HG02852 (cell line): ENCODE measurements at regions not wholly inside any gene's neighbourhood (a gene's known extent, or its start where the extent isn't known, plus 50 kb on each side); places are given as distances from the start of the nearest gene placed in this dataset.
"Not testable (repeated sequence)": the region's sequence is repeated elsewhere in the genome, so short reads cannot be mapped to it uniquely, and the experiment has no call there.

Experiments
- ATAC-seq: cut with Tn5 transposase; IDR thresholded peaks from one replicate; pipeline ENCODE4 v1.9.1; 2021; ENCODE audit warnings: mild to moderate bottlenecking, moderate library complexity; ENCODE audit not compliant: unreplicated experiment

DNA sequence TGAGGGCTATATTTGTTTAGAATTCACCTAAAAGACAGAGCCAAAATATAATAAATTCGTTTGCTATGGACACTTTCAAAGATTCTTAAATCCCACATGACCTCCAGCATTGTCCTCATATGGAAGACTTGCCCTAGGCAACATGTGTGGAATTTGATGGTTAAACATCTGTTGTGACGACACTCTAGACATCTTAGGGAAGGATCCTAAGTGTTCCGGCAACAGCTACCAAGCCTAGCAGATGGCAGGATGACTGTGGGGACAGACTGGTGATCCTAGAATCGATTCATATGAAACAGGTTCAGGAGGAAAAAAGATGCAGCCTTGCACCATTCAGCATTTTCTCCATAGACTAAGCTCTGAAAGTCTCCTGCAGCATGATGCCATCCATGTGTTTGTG, 77.6 kb upstream of the BACH2 start:
- ATAC-seq: no peak

DNA sequence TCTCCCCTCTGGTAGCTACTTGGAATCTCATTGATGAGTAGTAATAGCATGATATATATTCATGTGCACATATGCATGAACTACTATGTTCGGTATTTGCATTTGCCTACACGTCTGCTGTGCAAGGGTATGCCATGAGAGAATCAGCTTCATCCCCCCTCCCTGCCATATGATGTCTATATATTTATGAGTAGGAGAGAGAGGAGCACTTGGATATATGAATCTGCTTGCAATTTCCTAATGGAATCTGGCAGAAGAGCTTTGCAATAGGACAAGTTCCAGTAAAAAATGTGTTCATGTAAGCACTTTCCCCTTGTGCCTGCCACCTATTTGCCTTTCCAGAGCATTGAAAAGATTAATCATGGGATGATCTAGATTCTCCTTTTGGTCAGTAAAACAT, 76.2 kb upstream of the BACH2 start:
- no peak for ATAC-seq

DNA sequence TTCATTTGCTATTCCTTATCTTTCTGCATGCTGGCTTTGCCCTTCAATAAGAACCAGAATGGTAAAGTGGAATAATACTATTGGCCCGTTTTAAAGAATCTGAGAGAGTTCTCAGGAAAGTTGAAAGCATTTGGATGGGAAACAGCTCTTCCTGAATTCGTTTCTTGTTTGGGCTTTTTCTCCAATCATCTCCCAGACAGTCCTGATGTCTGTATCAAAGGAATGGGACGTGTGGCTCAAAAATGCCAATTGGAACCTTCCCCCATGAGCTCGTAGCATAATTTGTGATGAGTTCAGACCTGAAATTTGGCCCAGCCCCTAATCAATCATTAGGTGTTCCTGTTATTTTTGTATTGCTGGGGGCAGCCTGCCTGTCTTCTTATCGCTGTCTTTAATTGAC, 75.8 kb upstream of the BACH2 start:
- no peak for ATAC-seq

DNA sequence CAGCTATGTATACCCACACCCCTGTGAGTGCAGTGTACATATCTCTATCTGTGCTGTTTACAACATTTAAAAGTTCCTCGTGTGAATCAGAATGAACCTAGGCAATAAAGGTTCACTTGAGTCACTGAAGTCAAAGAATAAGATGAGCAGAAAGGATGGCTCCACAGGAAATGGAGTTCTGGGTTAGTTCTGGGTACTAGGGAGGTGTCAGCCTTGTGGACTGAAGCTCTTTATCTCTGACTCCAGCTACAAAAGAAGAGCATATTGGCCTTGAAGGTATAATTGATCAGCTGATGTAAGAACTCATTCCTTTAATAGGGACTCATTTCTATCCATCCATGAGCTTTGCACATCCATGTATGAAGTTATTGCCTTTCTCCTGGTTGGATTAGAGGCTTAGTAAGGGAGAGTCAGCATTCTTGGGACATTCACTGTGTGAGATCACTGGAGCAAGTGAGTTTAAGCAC, 73.9 kb upstream of the BACH2 start:
- ATAC-seq: no peak

DNA sequence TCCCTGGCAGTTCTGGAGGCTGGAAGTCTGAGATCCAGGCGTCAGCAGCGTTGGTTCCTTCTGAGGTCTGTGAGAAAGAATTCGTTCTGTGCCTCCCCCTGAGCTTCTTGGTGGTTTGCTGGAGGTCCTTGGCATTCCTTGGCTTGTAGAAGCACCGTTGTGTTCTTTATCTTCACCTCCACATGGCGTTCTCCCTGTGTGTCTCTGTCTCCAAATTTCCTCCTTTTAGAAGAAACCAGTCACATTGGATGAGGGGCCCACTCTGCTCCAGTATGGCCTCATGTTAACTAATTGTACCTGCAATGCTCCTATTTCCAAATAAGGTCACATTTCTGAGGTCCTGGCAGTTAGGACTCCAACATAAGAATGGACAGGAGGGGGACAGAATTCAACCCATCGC, 73.0 kb upstream of the BACH2 start:
- ATAC-seq: no peak

DNA sequence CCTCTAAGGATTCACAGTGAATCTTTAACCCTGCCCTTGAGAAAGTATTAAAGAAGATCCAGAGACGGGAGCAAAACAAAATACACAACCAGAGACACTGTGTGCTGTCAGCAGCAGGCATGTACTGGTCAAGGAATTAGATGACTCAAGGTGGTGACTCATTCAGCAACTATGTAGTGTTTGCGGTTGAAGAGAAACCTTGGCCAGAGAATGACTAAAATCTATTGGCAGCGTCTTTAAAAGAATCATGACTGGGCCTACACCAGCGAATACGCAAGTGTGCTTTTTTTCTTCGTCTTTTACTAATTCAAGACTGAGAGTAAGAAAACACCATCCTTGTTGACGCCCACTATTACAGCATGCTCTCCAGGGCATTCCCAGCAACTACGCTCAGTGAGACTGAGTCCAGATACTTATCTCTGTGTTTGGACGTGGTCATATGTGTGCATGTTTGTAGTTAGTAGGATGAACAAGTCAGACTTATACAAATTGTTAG, 72.4 kb upstream of the BACH2 start:
- ATAC-seq: peak; percentile 100

DNA sequence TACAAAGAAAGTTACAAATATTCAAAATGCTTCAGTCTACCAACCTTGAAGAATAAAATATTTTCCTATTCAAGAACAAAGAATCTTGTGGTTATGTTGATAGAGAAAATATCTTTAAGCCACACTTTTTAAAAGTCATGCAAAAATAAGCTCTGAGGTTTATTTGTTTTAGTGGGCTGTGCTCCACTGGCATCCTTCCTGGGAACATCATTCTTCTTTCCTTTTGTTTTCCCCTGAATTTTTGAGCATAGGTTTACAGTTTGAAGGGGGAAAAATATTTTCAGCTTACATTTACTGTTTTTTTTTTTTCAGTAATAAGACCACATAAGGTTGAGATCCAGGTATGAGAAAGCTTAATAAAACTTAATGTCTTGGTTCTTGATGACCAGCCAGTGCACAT, 72.0 kb upstream of the BACH2 start:
- no peak for ATAC-seq

DNA sequence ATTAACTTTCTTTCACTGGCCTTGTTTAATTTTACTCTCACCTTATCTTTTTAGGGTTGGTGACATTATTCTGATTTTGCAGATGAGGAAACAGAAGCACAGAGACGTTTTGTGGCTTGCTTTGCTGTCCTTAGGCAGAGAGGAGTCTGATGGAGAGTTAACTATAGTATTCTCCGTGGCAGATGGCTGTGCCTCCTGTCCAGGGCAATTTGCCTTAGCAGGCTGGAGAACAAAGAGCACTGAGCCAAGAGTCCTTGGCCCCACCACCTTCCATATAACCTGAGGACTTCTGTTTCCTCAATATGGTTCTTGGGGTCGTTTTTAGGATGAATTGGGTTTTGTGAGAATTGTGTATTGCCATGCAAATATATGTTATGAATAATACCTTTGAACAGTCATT, 71.4 kb upstream of the BACH2 start:
- no peak for ATAC-seq

DNA sequence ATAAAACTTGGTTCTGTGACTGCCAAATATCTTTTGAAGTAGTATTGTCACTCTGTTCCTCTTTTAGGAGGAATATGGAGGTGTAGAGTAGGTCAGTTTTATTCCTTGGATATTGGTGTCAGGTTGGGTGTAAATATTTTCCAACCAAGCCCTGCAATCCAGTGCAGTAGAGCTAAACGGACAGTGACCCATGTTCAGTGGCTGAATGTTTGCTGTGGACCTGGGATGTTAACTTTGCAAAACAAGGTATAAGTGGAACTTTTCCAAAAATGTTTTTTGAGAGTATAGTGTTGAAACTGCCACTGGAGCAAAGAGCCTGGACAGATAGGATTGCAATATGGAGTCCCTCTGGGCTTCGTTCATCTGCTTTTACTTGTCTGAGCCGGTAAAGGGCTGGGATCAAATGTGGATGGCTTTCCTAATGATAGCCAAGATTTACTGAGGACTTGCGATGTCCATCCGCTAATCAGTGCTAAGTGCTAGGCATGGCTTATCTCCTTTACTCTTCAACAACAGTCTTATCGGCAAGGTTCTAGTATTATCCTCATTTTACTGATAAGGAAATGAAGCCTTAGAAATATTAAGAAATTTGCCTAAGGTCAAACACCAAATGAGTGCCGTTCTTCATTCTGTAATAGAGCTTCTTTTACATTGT, 69.0 kb upstream of the BACH2 start:
- no peak for ATAC-seq

DNA sequence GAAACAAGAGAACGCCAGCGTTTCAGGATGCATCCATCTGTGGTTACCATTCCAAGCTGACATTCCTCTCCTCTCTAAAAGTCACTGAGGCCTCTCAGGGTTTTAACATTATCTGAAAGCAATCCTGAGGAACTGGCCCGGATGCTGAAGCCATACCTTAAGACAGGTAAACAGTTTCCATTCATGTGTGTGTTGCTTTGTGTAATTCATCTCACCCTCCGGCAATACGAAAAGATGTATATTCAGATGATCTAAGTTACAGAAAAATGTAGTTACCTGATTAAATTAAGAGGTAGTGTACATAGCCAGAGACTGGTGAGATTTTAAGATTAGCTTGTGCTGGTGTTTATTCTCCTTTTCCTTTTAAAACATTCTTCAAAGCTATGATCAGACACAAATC, 68.4 kb upstream of the BACH2 start:
- no peak for ATAC-seq

DNA sequence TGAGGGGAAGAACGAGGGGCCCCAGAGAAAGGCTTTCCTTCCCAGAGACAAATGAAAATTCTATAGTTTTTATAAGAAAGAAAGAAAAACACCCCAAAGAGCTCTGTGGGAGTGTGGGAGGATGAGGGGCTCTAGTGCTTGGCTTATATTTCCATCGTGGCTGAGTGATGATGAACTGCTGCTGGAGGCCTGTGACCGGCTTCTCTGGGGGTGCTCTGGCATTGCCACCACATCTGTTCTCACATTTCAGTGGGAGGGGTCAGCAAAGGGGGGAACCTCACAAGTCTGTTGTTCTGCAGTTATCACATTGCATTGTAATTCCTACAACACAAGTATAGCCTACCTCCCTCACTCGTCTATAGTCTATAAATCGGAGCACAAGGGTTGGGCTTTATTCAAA, 67.6 kb upstream of the BACH2 start:
- no peak for ATAC-seq

DNA sequence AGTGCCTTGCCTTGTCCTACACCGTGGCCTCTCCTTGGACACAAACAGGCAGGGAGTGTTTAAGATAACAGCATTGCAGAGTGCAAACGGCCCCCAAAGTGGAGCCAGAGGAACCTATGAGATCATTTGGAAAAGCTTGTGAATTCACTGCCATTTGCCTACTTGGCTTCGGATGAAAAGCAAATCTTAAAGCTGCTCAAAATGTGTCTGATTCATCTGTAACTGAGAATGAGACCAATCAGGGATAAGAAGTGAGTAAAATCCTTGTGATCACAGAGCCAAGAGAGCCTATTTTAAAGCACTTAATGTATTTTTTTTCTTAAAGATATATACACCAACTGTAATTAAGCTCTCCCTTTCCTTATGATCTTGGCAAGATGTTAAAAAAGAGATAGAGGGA, 65.7 kb upstream of the BACH2 start:
- no peak for ATAC-seq

DNA sequence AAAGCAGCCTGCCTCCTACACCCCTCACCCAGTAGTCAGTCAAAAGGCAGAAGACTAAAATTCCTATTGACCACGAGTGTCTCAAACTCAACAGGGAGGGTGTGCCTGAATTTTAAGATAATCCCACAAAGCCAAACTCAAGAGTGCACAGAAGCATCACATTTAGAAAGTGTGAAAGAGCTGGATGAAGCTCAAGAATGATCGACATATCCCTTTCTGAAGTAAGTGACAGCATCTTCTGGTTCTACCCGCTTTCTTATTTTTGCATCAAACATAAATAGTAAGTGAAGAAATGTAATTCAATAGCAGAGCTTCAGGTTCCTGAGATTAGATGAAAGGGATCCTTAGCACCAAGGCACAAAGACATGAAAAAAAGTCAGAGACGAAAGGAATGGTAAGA, 64.5 kb upstream of the BACH2 start:
- ATAC-seq: no peak

DNA sequence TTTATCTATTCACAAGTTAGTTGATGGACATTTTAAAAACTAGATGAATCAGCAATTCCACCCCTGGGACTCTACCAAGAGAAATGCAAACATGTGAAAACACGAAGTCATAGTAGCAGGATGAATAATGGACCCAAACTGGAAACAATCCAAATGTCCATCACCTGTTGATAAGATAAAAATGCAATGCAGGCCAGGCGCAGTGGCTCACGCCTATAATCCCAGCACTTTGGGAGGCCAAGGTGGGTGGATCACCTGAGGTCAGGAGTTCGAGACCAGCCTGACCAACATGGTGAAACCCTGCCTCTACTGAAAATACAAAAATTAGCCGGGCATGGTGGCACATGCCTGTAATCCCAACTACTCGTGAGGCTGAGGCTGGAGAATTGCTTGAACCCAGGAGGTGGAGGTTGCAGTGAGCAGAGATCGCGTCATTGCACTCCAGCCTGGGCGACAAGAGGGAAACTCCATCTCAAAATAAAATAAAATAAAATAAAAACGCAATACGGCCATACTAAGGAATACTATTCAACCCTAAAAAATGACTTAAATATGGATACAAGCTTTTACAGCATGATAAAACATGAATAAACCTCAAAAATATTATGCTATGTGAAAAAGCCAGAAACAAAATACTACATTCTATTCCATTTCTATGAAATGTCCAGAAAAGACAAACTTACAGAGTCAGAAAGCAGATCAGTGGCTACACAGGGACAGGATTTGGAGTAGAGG, 61.6 kb upstream of the BACH2 start:
- not testable (repeated sequence) for ATAC-seq

DNA sequence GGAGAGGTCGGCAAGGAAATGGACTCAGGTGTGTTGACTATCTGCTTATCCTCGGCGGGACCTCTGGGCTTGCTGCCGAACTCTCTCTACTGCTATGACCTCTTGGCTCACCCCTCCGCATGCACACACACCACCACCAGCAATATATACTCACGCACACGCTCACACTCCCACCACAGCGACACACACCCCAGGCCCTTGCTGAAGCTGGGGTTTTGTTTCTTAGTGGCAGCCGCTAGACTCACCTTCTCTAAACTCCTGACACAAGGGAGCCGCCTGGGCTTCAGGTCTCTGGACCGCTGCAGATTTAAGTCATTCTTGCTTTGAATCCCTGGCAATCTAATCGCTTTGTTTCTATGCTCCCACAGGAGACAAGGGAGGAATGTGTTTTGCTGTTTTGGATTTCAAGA, 59.4 kb upstream of the BACH2 start:
- no peak for ATAC-seq

DNA sequence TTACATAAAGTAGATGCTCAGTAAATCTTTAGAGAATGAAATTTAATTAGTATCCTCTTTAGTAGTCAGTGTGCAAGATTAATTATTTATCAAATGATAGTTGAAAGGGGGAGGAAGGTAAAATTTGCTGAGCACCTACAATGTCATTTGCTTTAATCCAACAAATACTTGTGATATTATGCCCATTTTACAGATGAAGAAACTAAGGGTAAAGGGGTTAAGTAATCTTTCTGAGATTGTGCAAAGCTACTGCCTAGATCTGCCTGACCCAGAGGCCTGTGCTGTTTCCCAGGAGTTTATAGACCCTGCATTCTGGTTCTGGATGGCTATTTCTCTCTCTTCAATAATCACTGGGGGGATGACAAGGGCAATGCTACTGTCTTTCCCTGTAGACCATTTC, 58.3 kb upstream of the BACH2 start:
- ATAC-seq: no peak

DNA sequence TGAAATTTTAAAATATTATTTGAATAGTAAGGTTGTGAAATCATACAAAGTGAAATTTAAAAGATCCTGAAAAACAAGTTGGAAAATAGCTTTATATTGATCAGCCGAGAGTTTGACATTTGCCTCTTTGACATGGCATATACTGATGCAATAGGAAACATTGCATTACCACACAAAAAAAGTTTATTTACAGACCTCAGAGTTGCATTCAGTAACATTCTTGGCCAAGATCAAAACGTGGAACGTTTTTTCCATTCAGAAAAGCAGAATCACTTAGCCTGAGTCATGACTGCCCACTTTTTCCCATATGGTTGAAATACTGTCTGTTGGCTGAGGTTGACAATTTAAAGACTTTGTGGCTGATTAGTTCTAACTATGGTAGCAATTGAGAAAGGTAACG, 55.1 kb upstream of the BACH2 start:
- no peak for ATAC-seq

DNA sequence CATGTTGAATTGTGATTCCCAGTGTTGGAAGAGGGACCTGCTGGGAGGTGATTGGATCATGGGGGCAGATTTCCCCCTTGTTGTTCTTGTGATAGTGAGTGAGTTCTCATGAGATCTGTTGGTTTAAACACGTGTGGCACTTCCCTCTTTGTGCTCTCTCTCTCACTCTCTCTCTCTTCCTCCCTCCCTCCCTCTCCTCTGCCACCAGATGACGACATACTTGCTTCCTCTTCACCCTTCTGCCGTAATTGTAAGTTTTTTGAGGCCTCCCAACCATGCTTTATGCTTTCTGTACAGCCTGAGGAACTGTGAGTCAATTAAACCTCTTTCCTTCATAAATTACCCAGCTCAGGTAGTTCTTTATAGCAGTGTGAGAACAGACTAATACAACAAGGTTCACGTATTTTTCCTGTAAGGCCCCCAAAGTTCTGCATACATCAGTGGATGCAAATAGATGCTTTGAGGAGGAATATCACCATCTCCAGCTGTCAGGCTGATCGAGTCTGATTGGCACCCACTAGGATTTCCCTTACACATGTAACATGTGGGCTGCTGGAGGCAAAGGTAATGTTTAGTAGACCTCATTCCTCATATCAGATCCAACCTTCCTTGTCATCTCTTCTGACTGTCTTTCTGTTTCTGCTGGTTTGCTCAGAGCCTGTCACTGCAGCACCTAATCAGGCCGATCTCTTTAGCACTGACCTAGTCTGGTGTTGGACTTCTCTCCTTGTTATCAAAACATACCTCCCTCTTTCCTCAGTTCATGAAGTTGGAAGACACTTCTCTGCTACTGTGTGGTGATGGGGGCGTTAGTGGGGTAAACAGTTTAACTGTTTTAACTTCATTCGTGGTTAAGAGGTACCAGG, 54.3 kb upstream of the BACH2 start:
- ATAC-seq: no peak

DNA sequence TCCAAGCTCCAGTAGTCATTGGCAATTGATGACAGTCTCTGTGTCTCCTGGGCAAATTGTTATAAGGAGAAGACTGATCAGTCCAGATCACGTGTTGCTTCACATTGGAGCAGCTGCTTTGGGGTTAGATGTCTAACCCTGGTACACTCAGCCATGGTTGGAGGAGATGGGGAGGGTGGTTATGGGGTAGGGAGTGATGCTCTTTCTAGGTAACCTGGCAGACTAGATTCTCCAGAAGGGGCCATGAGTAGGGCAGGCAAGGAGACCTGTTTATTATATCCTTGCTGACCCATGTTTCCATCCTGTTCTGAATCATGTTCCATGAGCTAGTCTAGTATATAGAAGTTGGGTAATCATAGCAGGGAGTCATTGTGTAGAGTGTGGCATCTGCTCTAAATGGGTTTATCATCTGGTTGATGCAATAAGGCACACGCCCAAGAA, 50.8 kb upstream of the BACH2 start:
- ATAC-seq: no peak

DNA sequence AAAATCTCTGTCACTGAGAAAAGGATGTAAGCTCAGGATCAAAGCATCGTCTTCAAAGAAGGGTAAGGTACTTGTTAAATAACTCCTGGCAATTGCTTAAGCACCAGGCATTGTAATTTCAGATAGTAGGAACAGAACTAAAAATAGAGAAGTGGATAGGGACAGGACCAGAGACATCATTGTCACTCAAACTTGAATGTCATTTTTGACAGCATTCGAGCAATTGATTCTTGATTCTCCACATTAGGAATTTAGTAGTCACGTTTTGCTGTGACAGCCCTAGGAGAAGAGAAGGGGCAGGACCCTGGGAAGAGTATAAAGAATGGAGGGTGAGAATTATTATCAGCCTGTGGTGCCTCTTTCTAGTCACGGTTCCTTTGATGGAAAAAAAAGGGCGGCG, 50.1 kb upstream of the BACH2 start:
- ATAC-seq: no peak
